ENCODE measurements at regions not wholly inside any gene's neighbourhood (a gene's known extent, or its start where the extent isn't known, plus 50 kb on each side); places are given as distances from the start of the nearest gene placed in this dataset.

GRCh38 chr11:120044011-120044675 lies 93.8 kb downstream of the TRIM29 start:
- Mint-ChIP-seq H3K9me3 (ENCODE audit: low read depth) (peaks cover 25% of the 10 kb centered on the region), H3K27ac (ENCODE audit: unreplicated experiment) (no peak overlapping the region), H3K4me3 (ENCODE audit: unreplicated experiment) (no peak overlapping the region), H3K36me3 (ENCODE audit: low read depth) (peaks cover 7% of the 10 kb centered on the region), H3K27me3 (ENCODE audit: low read depth) (peaks cover 37% of the 10 kb centered on the region), H3K4me1 (ENCODE audit: low read depth) (no peaks in the 10 kb centered on the region)
- no peak for DNase-seq (ENCODE audit: low spot score)
- TF ChIP-seq, protein P1, sequence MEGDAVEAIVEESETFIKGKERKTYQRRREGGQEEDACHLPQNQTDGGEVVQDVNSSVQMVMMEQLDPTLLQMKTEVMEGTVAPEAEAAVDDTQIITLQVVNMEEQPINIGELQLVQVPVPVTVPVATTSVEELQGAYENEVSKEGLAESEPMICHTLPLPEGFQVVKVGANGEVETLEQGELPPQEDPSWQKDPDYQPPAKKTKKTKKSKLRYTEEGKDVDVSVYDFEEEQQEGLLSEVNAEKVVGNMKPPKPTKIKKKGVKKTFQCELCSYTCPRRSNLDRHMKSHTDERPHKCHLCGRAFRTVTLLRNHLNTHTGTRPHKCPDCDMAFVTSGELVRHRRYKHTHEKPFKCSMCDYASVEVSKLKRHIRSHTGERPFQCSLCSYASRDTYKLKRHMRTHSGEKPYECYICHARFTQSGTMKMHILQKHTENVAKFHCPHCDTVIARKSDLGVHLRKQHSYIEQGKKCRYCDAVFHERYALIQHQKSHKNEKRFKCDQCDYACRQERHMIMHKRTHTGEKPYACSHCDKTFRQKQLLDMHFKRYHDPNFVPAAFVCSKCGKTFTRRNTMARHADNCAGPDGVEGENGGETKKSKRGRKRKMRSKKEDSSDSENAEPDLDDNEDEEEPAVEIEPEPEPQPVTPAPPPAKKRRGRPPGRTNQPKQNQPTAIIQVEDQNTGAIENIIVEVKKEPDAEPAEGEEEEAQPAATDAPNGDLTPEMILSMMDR (IDR thresholded peaks at IDR 0.05), result no peak

DNA sequence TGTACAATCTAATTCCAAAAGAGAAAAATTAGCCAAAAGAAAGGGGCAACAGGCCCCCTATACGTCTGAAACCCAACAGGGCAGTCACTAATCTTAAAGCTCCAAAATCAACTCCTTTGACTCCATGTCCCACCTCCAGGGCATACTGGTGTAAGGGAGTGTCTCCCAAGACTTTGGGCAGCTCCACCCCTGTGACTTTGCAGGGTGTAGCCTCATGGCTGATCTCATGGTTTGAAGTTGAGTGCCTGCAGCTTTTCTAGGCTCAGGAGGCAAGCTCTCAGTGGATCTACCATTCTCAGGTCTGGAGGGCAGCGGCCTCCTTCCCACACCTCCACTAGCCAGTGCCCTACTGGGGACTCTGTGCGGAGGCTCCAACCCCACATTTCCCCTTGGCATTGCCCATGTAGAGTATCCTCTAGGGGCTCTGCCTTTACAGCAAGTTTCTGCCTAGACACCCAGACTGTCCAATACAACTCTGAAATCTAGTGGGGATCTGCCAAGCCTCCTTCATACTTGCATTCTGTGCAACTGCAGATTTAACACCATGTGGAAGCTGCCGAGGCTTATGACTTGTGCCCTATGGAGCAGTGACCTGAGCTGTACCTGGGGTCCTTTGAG lies 94.5 kb downstream of the TRIM29 start:
- H3K4me1 Mint-ChIP-seq (ENCODE audit: low read depth), result no peaks in the 10 kb centered on the region
- peaks cover 25% of the 10 kb centered on the region for H3K9me3 Mint-ChIP-seq (ENCODE audit: low read depth)

GRCh38 chr11:120041625-120042024 lies 96.3 kb downstream of the TRIM29 start:
- Mint-ChIP-seq H3K36me3 (ENCODE audit: low read depth) (peaks cover 3% of the 10 kb centered on the region), H3K27ac (ENCODE audit: unreplicated experiment) (no peak overlapping the region)

More for the DNA sequence above, 94.5 kb downstream of the TRIM29 start:
- DNase-seq (ENCODE audit: low spot score), result no peak
- H3K27me3 Mint-ChIP-seq (ENCODE audit: low read depth), result peaks cover 39% of the 10 kb centered on the region
- no peak overlapping the region for H3K4me3 Mint-ChIP-seq (ENCODE audit: unreplicated experiment)
- peaks cover 7% of the 10 kb centered on the region for H3K36me3 Mint-ChIP-seq (ENCODE audit: low read depth)
- no peak overlapping the region for H3K27ac Mint-ChIP-seq (ENCODE audit: unreplicated experiment)
- TF ChIP-seq, protein P1 (IDR thresholded peaks at IDR 0.05), result no peak

DNA sequence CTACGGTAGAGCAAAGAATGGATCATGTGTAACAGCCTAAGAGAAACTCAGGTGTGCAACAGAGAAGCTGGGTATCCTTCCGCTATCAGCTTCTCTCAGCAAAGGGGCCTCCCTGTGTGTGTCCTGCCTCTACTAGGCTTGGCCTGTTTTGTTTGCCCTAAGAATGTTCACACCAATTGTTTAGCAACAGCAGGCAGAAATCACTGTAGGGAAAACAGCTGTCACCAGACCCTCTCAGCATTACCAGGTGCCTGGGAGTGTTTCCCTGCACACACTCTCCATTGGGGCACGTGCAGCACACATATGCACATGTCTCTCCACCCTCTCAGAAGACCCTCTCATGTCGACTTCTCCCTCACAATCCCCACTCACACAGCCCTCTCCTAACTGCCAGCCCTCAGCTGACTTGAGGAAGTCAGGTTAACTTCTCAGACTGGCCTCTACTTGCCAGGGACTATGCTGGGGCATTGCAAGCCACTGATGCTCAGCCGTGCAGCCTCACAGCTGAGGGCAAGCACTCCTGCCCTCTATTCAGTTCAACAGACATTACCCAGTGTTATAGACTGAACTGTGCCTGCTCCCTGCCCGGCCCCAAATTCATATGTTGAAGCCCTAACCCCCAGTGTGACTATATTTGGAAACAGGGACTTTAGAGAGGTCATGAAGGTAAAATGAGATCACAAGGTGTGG lies 97.6 kb downstream of the TRIM29 start:
- no peaks in the 10 kb centered on the region for H3K4me1 Mint-ChIP-seq (ENCODE audit: low read depth)
- H3K4me3 Mint-ChIP-seq (ENCODE audit: unreplicated experiment), result no peak overlapping the region
- peaks cover 30% of the 10 kb centered on the region for H3K27me3 Mint-ChIP-seq (ENCODE audit: low read depth)
- H3K27ac Mint-ChIP-seq (ENCODE audit: unreplicated experiment), result no peak overlapping the region
- DNase-seq (ENCODE audit: low spot score), result no peak
- TF ChIP-seq, protein P1 (IDR thresholded peaks at IDR 0.05), result no peak
- H3K9me3 Mint-ChIP-seq (ENCODE audit: low read depth), result peaks cover 7% of the 10 kb centered on the region
- no peaks in the 10 kb centered on the region for H3K36me3 Mint-ChIP-seq (ENCODE audit: low read depth)

More at GRCh38 chr11:120041625-120042024, 96.3 kb downstream of the TRIM29 start:
- Mint-ChIP-seq H3K4me3 (ENCODE audit: unreplicated experiment) (no peak overlapping the region), H3K27me3 (ENCODE audit: low read depth) (peaks cover 41% of the 10 kb centered on the region), H3K9me3 (ENCODE audit: low read depth) (peaks cover 12% of the 10 kb centered on the region), H3K4me1 (ENCODE audit: low read depth) (no peaks in the 10 kb centered on the region)
- TF ChIP-seq, protein P1 (IDR thresholded peaks at IDR 0.05), result no peak
- no peak for DNase-seq (ENCODE audit: low spot score)

DNA sequence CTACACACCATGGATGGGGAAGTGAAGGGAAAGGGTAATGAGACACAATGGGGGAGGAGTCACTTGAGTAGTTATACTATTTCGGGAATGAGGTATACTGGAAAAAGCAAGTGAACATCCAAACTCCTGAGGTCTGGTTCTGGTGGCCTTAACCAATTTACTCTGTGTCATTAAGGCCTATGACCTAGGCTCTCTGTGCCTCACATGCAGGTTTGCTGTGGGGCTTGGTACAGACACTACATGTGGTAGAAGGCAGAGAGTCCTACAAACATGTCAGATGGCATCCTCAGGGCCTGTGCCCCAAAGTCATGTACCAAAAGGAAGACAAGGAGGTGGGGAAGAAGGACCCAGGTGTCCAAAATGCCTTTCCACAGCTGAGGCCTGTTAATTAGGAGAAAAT lies 98.9 kb downstream of the TRIM29 start:
- no peak overlapping the region for H3K4me3 Mint-ChIP-seq (ENCODE audit: unreplicated experiment)
- peaks cover 7% of the 10 kb centered on the region for H3K9me3 Mint-ChIP-seq (ENCODE audit: low read depth)
- H3K27me3 Mint-ChIP-seq (ENCODE audit: low read depth), result peaks cover 28% of the 10 kb centered on the region
- no peak for DNase-seq (ENCODE audit: low spot score)
- H3K36me3 Mint-ChIP-seq (ENCODE audit: low read depth), result no peaks in the 10 kb centered on the region
- H3K4me1 Mint-ChIP-seq (ENCODE audit: low read depth), result no peaks in the 10 kb centered on the region
- no peak overlapping the region for H3K27ac Mint-ChIP-seq (ENCODE audit: unreplicated experiment)
- TF ChIP-seq, protein P1 (IDR thresholded peaks at IDR 0.05), result no peak

Measured in chondrocyte (in vitro differentiated cells).